ENCODE measurements at regions not wholly inside any gene's neighbourhood (a gene's known extent, or its start where the extent isn't known, plus 50 kb on each side); places are given as distances from the start of the nearest gene placed in this dataset.
"Not testable (repeated sequence)": the region's sequence is repeated elsewhere in the genome, so short reads cannot be mapped to it uniquely, and the experiment has no call there.

GRCh38 chr5:155699385-155699784 is 627.6 kb upstream of the SGCD start:
- no peak for DNase-seq (ENCODE audit: low spot score)

DNA sequence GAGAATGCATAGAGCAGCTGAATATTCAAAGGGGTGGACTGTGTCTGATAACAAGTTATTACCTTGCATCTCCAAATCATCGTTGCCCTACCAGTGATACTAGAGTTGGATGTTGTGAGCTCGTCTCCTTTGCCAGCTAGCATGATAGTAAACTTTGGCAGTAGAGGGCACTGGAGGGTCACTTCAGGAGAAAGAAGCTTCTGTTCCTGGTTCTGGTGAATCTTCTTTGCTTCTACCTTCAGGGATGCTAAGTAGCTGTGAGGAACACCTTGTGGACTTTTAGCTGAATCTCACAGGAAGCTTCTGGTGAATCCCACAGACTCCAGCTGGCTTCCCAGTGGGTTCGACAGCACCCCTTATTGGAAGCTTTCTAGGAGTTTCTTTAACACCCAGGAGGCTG is 626.6 kb upstream of the SGCD start:
- no peak overlapping the region for H3K4me3 ChIP-seq
- no peak for TF ChIP-seq CTCF (IDR thresholded peaks at IDR 0.05)
- no peak overlapping the region for H3K27ac ChIP-seq
- no peak for DNase-seq (ENCODE audit: low spot score)

More at GRCh38 chr5:155699385-155699784, 627.6 kb upstream of the SGCD start:
- no peak overlapping the region for H3K27ac ChIP-seq
- no peak for TF ChIP-seq CTCF (IDR thresholded peaks at IDR 0.05)
- H3K4me3 ChIP-seq, result no peak overlapping the region

GRCh38 chr5:155711882-155712281 is 615.1 kb upstream of the SGCD start:
- no peak for DNase-seq (ENCODE audit: low spot score)
- Histone ChIP-seq H3K27ac (no peak overlapping the region), H3K4me3 (no peak overlapping the region)
- TF ChIP-seq CTCF (IDR thresholded peaks at IDR 0.05), result no peak

DNA sequence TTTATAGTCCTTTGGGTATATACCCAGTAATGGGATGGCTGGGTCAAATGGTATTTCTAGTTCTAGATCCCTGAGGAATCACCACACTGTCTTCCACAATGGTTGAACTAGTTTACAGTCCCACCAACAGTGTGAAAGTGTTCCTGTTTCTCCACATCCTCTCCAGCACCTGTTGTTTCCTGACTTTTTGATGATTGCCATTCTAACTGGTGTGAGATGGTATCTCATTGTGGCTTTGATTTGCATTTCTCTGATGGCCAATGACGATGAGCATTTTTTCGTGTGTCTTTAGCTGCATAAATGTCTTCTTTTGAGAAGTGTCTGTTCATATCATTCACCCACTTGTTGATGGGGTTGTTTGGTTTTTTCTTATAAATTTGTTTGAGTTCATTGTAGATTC is 612.5 kb upstream of the SGCD start:
- not testable (repeated sequence) for H3K4me3 ChIP-seq; H3K27ac ChIP-seq; DNase-seq (ENCODE audit: low spot score)

DNA sequence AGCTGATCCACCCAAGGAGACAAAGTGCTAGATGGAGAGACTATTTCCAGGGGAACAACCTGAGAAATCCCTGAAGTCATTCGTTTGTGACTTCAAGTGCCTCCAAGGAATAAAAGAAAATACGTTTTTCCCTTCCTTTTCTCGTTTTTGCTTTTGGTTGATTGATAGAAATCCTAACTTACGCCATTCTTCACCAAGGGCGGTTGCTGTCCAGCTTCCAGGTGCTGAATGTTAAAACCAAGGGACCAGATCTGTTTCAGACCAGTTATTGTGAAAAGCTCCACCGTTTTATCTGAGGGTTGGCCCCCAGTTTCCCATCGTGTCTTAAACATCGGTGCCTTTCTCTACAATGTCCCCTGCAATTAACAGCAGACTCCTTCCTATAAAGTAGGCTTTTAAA is 600.7 kb upstream of the SGCD start:
- DNase-seq (ENCODE audit: low spot score), result no peak
- Histone ChIP-seq H3K4me3 (no peak overlapping the region), H3K27ac (no peak overlapping the region)
- no peak for TF ChIP-seq CTCF (IDR thresholded peaks at IDR 0.05)

- H3K27ac ChIP-seq, result no peak overlapping the region
- no peak for DNase-seq (ENCODE audit: low spot score)
- peak overlapping the region; percentile 66 for H3K4me3 ChIP-seq
- TF ChIP-seq CTCF (IDR thresholded peaks at IDR 0.05), result no peak
Observed at GRCh38 chr5:155727512-155728145, 599.3 kb upstream of the SGCD start.

GRCh38 chr5:155728146-155728856 is 598.7 kb upstream of the SGCD start:
- TF ChIP-seq CTCF (IDR thresholded peaks at IDR 0.05), result no peak
- Histone ChIP-seq H3K27ac (no peak overlapping the region), H3K4me3 (peak overlapping the region; percentile 66)
- peak; percentile 72 for DNase-seq (ENCODE audit: low spot score)
